Fibroblast of gingiva (primary cell): ENCODE measurements at regions not wholly inside any gene's neighbourhood (a gene's known extent, or its start where the extent isn't known, plus 50 kb on each side); places are given as distances from the start of the nearest gene placed in this dataset.
"Not testable (repeated sequence)": the region's sequence is repeated elsewhere in the genome, so short reads cannot be mapped to it uniquely, and the experiment has no call there.

Experiments
- DNase-seq: peaks from one replicate; pipeline ENCODE4 v3.0.0-alpha.2; 2011; ENCODE audit warnings: low read depth

GRCh38 chr2:43019025-43019367 lies 207.4 kb downstream of the ZFP36L2 start:
- DNase-seq = no peak

- peak; percentile 93 for DNase-seq
Measured at GRCh38 chr2:43018179-43019024, 208.0 kb downstream of the ZFP36L2 start.

GRCh38 chr2:43013821-43014345 lies 212.5 kb downstream of the ZFP36L2 start:
- no peak for DNase-seq

GRCh38 chr2:43012966-43013365 lies 213.4 kb downstream of the ZFP36L2 start:
- DNase-seq = no peak

- no peak for DNase-seq
Measured at GRCh38 chr2:43011158-43011491, 215.3 kb downstream of the ZFP36L2 start.

- DNase-seq = no peak
Measured at GRCh38 chr2:43010438-43011157, 215.8 kb downstream of the ZFP36L2 start.

GRCh38 chr2:43009448-43009847 lies 217.0 kb downstream of the ZFP36L2 start:
- peak; percentile 20 for DNase-seq

- no peak for DNase-seq
Measured at GRCh38 chr2:43008388-43008787, 216.0 kb upstream of the HAAO start.

GRCh38 chr2:43007901-43008300 lies 215.5 kb upstream of the HAAO start:
- no peak for DNase-seq

- DNase-seq = no peak
Measured at GRCh38 chr2:43006834-43007543, 214.6 kb upstream of the HAAO start.

- no peak for DNase-seq
Measured at GRCh38 chr2:43005975-43006833, 213.8 kb upstream of the HAAO start.

GRCh38 chr2:43005245-43005974 lies 213.0 kb upstream of the HAAO start:
- DNase-seq = no peak

GRCh38 chr2:43004879-43005244 lies 212.5 kb upstream of the HAAO start:
- no peak for DNase-seq

- DNase-seq = not testable (repeated sequence)
Measured at GRCh38 chr2:43004126-43004865, 211.9 kb upstream of the HAAO start.

- no peak for DNase-seq
Measured at GRCh38 chr2:43003702-43004101, 211.3 kb upstream of the HAAO start.

GRCh38 chr2:43001787-43002468 lies 209.5 kb upstream of the HAAO start:
- no peak for DNase-seq

GRCh38 chr2:43001055-43001378 lies 208.6 kb upstream of the HAAO start:
- no peak for DNase-seq

GRCh38 chr2:43000242-43001054 lies 208.1 kb upstream of the HAAO start:
- DNase-seq = no peak

- DNase-seq = no peak
Measured at GRCh38 chr2:42999856-43000241, 207.5 kb upstream of the HAAO start.
